GM10248 (cell line): ENCODE measurements at regions not wholly inside any gene's neighbourhood (a gene's known extent, or its start where the extent isn't known, plus 50 kb on each side); places are given as distances from the start of the nearest gene placed in this dataset.

Source experiments
- CTCF ChIA-PET: fragments of 300-600 bp; sonication (Branson Sonifier 250); formaldehyde crosslinking; extraction: SDS; loops from one replicate; lab custom pipeline; 2021; ENCODE audit warnings: antibody characterized with exemption; lab: Yijun Ruan, JAX
- POLR2A ChIA-PET: fragments of 350-650 bp; sonication (Branson Sonifier 250); formaldehyde crosslinking; extraction: SDS; loops from one replicate; lab custom pipeline; 2020; ENCODE audit warnings: antibody characterized with exemption; lab: Yijun Ruan, JAX
- DNase-seq: peaks from one replicate; pipeline ENCODE4 v3.0.0; 2012; ENCODE audit errors: extremely low spot score
- TF ChIP-seq, protein P1 (sequence below): IDR thresholded peaks from 2 replicates; pipeline ENCODE4 v1.5.1; 2012; ENCODE audit warnings: mild to moderate bottlenecking, low read depth; ENCODE audit errors: extremely low read depth, missing control alignments, control extremely low read depth

DNA sequence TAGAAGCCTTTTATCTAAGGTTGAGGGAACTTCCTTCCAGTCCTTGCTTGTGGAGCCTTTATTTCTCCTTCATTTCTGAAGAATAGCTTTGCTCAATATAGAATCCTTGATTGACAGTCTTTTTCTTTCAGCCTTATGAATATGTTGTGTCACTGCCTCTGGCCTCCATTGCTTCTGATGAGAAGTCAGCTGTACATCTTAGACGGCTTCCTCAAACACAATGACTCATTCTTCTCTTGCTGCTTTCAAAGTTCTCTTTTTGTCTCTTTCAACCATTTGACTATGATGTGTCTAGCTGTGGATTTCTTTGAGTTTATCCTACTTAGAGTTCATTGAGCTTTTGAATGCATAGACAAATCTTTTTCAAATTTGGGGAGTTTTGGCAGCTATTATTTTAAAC is 893.2 kb downstream of the BRD1 start:
- no peak for DNase-seq
- POLR2A ChIA-PET = no interaction called here
- TF ChIP-seq, protein P1, sequence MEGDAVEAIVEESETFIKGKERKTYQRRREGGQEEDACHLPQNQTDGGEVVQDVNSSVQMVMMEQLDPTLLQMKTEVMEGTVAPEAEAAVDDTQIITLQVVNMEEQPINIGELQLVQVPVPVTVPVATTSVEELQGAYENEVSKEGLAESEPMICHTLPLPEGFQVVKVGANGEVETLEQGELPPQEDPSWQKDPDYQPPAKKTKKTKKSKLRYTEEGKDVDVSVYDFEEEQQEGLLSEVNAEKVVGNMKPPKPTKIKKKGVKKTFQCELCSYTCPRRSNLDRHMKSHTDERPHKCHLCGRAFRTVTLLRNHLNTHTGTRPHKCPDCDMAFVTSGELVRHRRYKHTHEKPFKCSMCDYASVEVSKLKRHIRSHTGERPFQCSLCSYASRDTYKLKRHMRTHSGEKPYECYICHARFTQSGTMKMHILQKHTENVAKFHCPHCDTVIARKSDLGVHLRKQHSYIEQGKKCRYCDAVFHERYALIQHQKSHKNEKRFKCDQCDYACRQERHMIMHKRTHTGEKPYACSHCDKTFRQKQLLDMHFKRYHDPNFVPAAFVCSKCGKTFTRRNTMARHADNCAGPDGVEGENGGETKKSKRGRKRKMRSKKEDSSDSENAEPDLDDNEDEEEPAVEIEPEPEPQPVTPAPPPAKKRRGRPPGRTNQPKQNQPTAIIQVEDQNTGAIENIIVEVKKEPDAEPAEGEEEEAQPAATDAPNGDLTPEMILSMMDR = no peak
- CTCF ChIA-PET = no interaction called here

DNA sequence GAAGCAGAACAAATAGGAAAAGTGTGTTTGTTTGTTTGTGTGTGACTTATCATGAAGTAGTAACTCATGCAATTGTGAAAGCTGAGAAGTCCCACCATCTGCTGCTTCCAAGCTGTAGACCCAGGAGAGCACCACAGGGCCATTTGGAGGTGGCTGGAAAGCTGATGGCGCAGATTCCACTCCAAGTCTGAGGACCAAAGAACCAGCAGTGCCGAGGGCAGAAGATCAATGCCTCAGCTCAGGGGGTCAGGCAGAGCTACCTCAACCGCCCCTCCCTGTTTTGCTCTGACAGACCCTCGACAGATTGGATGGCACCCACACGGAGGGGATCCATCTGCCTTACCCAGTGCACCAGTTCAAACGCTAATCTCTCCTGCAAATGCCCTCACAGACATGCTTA is 896.2 kb downstream of the BRD1 start:
- TF ChIP-seq, protein P1 = no peak
- CTCF ChIA-PET = no interaction called here
- no peak for DNase-seq
- POLR2A ChIA-PET = no interaction called here

DNA sequence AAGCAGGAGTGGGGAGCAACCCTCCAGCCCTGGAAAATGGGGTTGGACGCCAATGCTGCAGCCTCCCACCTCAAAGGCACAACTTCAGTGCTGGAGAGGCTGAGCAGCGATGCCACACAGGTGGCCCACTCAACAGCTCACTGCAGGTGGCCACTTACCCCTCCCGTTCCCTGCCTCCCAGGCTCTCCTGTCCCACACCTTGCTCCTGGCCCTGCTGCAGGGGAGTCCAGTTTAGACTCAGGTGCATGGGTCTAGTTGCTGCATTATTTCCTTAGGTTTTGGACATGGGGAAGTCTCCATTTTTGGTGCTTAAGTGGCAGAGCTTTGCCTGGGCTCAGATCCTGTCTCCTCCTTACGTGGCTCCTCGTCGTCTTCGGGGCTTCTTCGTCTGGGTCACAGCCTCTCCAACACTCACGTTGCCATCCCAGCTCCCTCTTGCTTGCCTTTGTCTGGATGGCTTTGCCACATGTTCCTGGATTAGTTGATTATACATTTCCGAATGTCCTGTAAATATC is 898.3 kb downstream of the BRD1 start:
- TF ChIP-seq, protein P1 = no peak
- ChIA-PET CTCF (no interaction called here), POLR2A (no interaction called here)
- DNase-seq = no peak

DNA sequence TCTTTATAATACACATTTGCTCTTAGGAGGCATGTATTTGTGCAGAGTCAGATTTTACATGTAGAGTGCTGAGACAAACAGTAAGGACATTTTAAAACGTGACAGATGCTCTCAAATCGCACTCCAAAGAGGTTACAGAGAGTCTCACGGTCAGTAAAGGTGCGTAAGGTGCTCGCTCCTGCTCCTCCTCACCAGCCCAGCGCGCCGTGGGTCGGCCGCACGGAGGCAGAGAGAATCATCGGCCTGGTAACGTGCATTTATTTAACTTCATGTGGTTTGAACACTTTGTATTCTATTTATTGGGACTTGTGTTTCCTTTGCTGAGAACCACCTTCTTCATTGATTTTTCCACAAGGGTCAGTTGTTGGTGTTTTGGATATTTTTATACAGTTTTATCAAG is 900.1 kb downstream of the BRD1 start:
- no peak for DNase-seq
- ChIA-PET CTCF (no interaction called here), POLR2A (no interaction called here)
- TF ChIP-seq, protein P1 = no peak

DNA sequence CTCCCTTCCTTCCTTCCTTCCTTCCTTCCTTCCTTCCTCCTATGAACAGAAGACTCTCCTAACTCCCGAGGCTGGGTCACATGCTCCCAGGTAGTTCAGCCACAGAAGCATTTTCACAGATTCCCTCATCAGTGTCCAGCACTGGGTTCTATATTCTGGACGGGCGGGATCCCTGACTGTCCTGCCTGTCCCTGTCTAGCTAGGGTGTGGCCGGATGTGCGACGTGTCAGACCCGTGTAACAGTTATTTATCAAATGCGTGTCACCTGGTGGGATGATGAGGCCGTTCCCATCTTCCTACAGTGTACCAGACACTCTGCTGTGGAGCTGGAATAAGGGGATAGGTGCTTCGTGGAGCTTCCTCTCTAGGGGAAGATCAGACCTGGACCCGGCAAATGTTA is 901.0 kb downstream of the BRD1 start:
- CTCF ChIA-PET = no interaction called here
- DNase-seq = no peak
- TF ChIP-seq, protein P1 = no peak
- POLR2A ChIA-PET = no interaction called here

DNA sequence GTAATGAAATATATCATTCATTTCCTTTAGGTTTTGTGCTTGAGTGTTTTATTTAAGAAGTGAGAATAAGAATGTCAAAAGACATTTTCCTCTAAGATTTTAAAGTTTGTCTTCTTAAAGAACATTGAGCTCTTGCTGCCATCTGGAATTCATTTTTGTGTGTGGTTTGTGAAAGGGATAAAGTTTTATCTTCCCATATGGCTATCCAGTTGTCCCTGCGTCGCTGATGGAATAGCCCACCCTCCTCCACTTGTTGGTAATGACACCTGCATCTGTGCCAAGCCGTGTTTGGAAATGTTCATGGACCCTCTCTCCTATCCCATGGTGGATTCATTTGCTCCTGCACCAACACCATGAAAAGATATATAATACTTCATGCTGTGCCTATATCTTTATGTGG is 901.5 kb downstream of the BRD1 start:
- ChIA-PET CTCF (no interaction called here), POLR2A (no interaction called here)
- TF ChIP-seq, protein P1 = no peak
- no peak for DNase-seq

DNA sequence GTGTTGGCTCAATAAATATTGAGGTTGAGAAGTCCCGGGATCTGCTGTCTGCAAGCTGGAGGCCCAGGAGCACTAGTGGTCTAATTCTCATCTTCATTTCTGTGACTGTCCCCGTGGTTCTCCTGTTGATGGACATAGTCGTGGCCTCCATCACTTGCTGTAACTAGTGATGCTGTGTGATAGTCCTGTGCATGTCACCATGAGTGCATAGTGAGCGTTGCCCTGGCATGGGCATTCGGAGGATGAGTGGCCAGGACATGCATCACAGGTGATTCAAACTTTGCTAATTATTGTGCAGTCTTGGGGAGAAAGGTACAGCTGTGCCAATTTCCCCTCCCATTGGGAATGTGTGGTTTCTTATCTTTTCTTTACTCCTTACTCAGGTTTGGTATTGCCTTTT is 902.2 kb downstream of the BRD1 start:
- CTCF ChIA-PET = no interaction called here
- TF ChIP-seq, protein P1 = no peak
- POLR2A ChIA-PET = no interaction called here
- DNase-seq = no peak
